Peyer's patch (tissue), 4 donors: ENCODE measurements at regions not wholly inside any gene's neighbourhood (a gene's known extent, or its start where the extent isn't known, plus 50 kb on each side); places are given as distances from the start of the nearest gene placed in this dataset.
A peak's percentile ranks its signal among the peaks of the same experiment; 100 is the strongest.

Source experiments
- CTCF ChIP-seq, 6 experiments: fragments of 450-650 bp in 4 of 6; fragments of 200-600 bp in 2 of 6; sonication (generic) in 1 of 6; IDR thresholded peaks; one replicate each; pipeline ENCODE4 v1.5.1; 2017 to 2019; ENCODE audit warnings: antibody characterized with exemption in 6 of 6, mild to moderate bottlenecking in 3 of 6, moderate library complexity in 1 of 6
- POLR2A ChIP-seq, 2 donors: fragments of 450-650 bp; IDR thresholded peaks; one replicate each; pipeline ENCODE4 v1.5.1; 2017; ENCODE audit warnings: antibody characterized with exemption in 2 of 2, mild to moderate bottlenecking in 2 of 2, moderate library complexity in 2 of 2

- TF ChIP-seq CTCF (IDR thresholded peaks at IDR 0.05) (peak in 2 of 6 experiments; percentile 10 to 18), POLR2A (IDR thresholded peaks at IDR 0.05) (no peak)
Observed at GRCh38 chr6:8707956-8708772, 272.8 kb upstream of the SLC35B3 start.
